Cardiac septum (tissue), 1 donor: ENCODE measurements at regions not wholly inside any gene's neighbourhood (a gene's known extent, or its start where the extent isn't known, plus 50 kb on each side); places are given as distances from the start of the nearest gene placed in this dataset.
A peak's percentile ranks its signal among the peaks of the same experiment; 100 is the strongest.
"Not testable (repeated sequence)": the region's sequence is repeated elsewhere in the genome, so short reads cannot be mapped to it uniquely, and the experiment has no call there.

ENCODE experiments used
- DNase-seq: peaks from one replicate; pipeline ENCODE4 v3.0.0-alpha.2; 2020; ENCODE audit warnings: low spot score
- intact Hi-C: fragments of 100-400 bp; cut with DNase I; formaldehyde crosslinking; loops from one replicate; pipeline ENCODE4 v1.14.0; 2022
- donor health status: DM: no; HTN: no; CAD: no.

GRCh38 chrX:131693359-131693758 lies 149.5 kb downstream of the OR13H1 start:
- intact Hi-C loops = no loop called here
- DNase-seq = no peak

- DNase-seq, intact Hi-C loops: not testable (repeated sequence)
These were observed 153.1 kb downstream of the OR13H1 start for GRCh38 chrX:131696989-131697388.

DNA sequence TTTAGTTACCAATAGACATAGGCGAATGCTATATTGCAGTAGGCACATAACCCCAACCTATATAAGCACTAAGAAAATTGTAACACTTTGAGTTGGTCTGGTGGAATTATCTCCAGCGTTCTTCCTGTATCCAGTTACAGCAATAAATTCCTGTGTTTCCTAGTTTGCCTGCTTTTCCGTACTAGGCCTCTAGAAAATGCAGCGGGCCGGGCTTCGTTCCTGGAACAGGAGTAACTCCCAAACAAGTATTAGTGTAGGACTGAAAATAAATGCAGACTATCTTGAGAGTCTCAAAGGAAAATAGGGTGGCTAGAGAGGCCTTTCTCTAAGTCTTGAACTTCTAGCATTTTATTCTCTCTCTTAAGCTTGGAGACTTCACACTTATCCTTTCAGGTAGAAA lies 159.8 kb downstream of the OR13H1 start:
- intact Hi-C loops = no loop called here
- no peak for DNase-seq

DNA sequence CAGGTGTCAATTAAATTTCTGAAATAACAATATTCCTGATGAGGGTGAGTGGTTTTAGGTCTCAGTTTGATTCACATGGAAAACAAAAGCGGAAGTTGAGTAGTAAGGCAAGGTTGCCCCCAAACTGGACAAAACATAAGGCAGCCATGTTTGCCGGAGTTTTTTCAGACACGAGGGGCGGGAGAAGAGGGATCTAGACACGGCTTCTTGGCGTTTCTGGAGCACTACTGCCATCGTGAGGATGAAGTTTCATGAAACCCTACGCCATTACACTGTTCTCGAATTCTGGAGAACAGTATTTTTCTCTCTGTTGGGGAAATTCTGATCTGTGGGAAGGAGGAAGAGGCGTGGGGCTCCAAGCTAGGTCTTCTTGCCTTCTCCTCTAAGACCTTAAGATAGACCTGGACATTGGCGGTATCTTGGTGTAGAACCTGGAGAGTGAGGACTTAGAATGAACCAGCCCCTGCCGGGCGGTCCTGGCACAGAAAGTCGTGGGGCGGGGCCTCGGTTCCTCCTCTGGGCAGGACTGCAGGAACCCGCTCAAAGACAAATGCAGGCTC lies 160.3 kb downstream of the OR13H1 start:
- intact Hi-C loops = no loop called here

DNA sequence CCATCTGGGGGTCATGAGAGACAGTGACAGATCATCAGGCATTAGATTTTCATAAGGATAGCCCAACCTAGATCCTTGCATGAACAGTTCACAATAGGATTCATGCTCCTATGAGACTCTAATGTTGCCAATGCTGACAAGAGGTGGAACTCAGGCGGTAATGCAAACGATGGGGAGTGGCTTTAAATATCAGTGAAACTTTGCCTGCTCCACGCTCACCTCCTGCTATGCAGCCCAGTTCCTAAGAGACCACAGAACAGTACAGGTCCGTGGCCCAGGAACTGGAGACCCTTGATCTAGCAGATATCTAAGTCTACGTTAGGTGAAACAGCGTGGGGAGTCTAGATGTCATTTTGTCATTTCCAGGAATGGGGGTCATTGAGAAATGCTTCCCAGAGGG lies 165.7 kb downstream of the OR13H1 start:
- DNase-seq = no peak
- intact Hi-C loops = no loop called here

More for the DNA sequence above, 160.3 kb downstream of the OR13H1 start:
- DNase-seq = peak; percentile 91

GRCh38 chrX:131711478-131711867 lies 167.6 kb downstream of the OR13H1 start:
- intact Hi-C loops = no loop called here
- no peak for DNase-seq

DNA sequence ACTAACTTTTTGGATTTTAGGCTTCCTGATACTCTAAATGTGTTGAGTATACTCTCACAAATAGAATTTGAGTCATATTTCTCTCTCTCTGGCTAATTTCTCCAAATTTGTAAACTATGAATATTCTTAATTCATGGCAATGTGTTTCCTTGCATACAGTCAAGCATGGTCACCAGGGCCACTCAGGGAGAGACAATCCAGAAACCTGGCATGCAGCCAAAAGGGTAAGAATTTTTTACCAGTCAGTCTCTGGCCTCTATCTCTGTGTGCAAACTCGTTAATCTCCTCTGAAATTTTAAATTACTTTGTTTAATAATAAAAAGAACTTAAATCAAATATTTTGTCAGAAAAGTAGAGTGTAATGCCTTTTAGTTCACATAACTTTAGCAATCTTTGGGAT lies 179.8 kb downstream of the OR13H1 start:
- no peak for DNase-seq
- intact Hi-C loops = no loop called here

- no peak for DNase-seq
- intact Hi-C loops = no loop called here
These were observed 180.4 kb downstream of the OR13H1 start for GRCh38 chrX:131724292-131724691.

DNA sequence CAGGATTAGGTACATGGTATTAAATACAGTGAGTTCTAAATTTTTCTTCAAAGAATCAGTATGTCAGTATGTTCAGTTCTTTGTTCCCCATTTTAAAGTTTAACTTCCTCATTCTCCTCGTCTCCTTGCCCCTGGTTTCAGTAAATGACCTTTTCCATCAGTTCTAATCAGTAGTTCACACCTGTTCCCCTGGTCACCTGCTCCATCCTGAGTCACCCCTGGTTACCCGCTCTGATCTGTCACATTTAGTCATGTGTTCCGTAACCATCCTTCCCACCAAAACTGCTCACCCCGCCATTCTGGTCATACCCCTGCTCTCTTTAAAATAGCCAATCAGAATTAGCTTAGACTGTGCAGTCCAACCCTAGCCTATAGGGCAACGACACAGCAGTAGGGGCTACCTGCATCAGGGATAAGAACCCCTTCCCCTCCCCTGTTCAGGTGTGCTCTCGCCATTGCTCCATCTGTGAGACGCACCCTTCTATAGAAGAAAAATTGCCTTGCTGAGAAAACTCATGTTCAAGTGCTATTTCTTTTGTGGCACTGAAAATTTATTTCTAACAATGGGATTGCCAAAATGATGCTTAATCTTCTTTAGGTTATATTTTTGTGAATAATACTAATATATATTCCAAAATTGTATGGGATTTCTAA lies 181.3 kb downstream of the OR13H1 start:
- DNase-seq = no peak
- intact Hi-C loops = no loop called here

DNA sequence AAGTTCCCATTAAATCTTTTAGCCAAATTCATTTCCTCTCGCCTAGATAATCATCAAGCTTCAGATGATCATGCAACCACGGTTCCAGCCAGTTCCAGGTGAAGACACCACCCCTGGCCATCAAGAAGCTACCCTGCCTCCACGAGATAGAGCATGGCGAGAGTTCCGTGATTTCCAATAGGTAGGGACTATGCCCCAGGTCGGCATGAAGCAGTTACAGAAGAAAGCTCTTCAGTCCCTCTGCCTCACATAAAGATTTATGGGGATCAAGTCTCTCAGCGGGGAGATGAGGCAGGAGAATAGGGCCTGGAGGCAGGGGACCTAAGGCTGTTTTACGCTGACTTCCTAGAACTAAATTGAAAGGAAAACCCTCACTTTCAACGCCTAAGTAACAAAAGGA lies 183.9 kb downstream of the OR13H1 start:
- DNase-seq = no peak
- intact Hi-C loops = no loop called here

DNA sequence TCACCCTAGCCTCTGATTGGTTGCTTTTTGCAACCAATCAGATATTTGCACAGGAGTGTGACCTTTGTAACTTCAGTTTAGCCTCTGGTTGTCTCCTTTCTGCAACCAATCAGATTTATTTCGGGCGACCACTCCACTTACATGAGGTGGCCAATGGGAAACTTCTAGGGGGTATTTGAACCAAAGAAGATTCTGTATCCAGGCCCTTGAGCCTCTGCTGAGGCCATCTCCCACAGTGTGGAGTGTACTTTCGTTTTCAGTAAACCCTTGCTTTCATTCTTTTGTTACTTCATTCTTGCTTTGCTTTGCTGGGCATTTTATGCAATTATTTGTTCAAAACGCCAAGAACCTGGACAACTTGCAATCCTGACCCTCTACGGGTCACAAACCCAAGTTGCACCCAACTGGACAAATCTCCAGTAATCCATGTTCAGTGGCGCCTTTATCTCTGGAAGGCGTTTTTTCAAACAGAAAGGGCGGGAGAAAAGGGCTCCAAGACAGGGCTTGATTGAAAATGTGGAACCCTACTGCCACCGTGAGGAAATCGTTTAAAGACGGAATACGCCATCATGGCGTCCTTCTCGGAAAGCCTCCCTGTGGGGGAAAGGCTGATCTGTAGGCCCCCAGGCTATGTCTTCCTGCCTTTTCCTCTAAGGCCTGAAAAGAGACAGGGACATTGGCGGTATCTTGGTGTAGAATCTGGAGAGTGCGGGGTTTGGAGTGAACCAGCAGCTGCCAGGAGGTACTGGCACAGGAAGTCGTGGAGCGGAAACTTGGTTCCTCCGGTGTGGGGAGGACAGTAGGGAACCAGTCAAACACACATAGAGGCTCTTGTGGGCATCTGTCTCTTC lies 184.6 kb downstream of the OR13H1 start:
- intact Hi-C loops = no loop called here
- DNase-seq = peak; percentile 84

DNA sequence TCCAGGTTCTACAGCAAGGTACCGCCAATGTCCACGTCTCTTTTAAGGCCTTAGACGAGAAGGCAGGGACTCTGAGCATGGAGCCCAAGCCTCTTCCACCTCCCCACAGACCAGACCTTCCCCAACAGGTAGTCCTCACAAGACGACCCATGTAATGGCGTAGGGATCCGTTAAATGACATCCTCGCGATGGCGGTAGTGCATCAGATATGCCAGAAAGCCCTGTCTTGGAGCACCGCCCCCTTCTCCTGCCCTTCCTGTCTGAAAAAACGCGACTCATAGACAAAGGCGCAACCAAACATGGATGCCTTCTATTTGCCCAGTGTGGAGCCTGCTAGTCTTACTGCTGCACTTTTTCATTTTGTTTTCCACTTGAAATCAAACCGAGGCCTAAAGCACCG lies 185.4 kb downstream of the OR13H1 start:
- intact Hi-C loops = no loop called here
- DNase-seq = peak; percentile 91

DNA sequence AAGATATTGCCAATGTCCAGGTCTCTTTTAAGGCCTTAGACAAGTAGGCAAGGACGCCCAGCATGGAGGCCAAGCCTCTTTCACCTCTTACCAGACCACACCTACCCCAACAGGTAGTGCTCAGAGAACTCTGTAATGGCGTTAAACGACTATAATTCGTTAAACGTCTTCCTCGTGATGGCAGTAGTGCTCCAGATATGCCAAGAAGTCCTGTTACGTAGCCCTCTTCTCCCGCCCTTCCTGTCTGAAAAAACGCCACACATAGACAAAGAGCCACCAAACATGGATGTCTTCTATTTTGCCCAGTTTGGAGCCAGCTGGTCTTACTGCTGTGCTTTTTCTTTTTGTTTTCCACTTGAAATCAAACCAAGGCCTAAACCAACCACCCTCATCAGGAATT lies 190.7 kb downstream of the OR13H1 start:
- intact Hi-C loops = no loop called here

GRCh38 chrX:131735127-131735526 lies 191.3 kb downstream of the OR13H1 start:
- intact Hi-C loops = no loop called here
- no peak for DNase-seq

More for the DNA sequence above, 190.7 kb downstream of the OR13H1 start:
- no peak for DNase-seq

GRCh38 chrX:131739823-131740222 lies 195.9 kb downstream of the OR13H1 start:
- intact Hi-C loops = no loop called here
- DNase-seq = no peak

GRCh38 chrX:131741103-131741581 lies 197.3 kb downstream of the OR13H1 start:
- intact Hi-C loops = no loop called here

DNA sequence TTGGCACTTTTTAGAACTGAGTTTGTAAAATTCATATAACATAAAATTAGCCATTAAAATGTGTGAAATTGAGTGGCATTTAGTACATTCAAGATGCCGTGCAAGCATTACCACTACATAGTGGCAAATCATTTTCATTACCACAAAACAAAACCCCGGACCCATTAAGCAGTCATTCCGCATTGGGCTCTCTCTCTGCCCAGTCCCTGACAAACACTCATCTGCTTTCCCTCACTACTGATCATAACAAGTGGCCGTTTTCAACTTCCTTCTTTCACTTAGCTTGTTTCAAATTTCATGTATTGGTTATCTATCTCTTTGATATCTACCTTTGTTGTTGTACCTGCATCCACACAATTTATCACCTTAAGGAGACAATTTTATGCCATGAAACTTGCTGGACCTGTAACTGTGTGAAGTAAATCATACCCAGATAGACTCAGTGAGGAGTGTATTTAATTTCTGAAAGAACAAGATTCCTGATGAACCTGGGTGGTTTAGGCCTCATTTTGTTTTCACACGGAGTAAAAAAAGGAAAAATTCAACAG lies 202.1 kb downstream of the OR13H1 start:
- intact Hi-C loops = no loop called here
- DNase-seq = no peak

More at GRCh38 chrX:131741103-131741581, 197.3 kb downstream of the OR13H1 start:
- peak; percentile 87 for DNase-seq

GRCh38 chrX:131746491-131746968 lies 202.7 kb downstream of the OR13H1 start:
- intact Hi-C loops = no loop called here
- peak; percentile 84 for DNase-seq

DNA sequence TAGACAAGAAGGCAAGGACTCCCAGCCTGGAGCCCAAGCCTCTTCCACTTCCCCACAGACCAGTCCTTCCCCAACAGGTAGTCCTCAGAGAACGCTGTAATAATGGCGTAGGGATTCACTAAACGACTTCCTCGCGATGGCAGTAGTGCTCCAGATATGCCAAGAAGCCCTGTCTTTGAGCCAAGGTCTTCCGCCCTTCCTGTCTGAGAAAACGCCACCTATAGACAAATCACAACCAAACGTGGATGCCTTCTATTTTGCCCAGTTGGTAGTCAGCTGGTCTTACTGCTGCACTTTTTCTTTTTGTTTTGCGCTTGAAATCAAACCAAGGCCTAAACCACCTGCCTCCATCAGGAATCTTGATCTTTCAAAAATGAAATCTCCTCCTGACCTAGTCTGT lies 203.3 kb downstream of the OR13H1 start:
- intact Hi-C loops = no loop called here
- peak; percentile 83 for DNase-seq

DNA sequence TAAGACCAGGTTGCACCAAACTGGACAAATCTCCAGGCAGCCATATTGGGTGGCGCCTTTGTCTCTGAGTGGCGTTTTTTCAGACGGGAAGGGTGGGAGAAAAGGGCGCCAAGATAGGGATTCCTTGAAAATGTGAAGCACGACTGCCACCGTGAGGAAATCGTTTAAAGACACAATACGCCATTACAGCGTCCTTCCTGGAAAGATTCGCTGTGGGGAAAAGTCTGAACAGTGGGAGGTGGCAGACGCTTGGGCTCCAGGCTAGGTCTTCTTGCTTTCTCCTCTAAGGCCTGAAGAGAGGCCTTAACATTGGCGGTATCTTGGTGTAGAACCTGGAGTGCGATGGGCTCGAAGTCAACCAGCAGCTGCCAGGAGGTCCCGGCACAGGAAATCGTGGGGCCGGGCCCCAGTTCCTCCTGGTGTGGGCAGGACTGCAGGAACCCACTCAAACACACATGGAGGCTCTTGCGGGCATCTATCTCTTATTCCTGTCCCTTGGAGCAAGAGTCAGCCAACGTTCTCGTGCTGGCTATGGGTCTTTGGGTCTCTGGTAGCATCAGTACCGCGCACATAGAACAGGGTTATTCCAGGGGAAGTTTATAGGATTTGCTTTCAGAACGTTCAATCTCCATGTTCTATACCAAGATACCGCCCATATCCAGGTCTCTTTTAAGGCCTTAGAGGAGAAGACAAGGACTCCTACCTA lies 208.8 kb downstream of the OR13H1 start:
- intact Hi-C loops = no loop called here
- peak; percentile 80 for DNase-seq
